GM19463 (cell line): ENCODE measurements at regions not wholly inside any gene's neighbourhood (a gene's known extent, or its start where the extent isn't known, plus 50 kb on each side); places are given as distances from the start of the nearest gene placed in this dataset.
"Not testable (repeated sequence)": the region's sequence is repeated elsewhere in the genome, so short reads cannot be mapped to it uniquely, and the experiment has no call there.

Source experiments
- ATAC-seq: cut with Tn5 transposase; IDR thresholded peaks from one replicate; pipeline ENCODE4 v1.9.1; 2021; ENCODE audit warnings: mild to moderate bottlenecking, moderate library complexity; ENCODE audit not compliant: unreplicated experiment

- no peak for ATAC-seq
These were observed 208.3 kb upstream of the NCAM2 start for GRCh38 chr21:20789729-20790500.

GRCh38 chr21:20800106-20800505 is 198.1 kb upstream of the NCAM2 start:
- no peak for ATAC-seq

GRCh38 chr21:20802201-20802600 is 196.0 kb upstream of the NCAM2 start:
- no peak for ATAC-seq

GRCh38 chr21:20802631-20803260 is 195.5 kb upstream of the NCAM2 start:
- no peak for ATAC-seq

GRCh38 chr21:20811702-20812101 is 186.5 kb upstream of the NCAM2 start:
- no peak for ATAC-seq

GRCh38 chr21:20814090-20814489 is 184.1 kb upstream of the NCAM2 start:
- ATAC-seq = no peak

GRCh38 chr21:20822666-20823065 is 175.5 kb upstream of the NCAM2 start:
- ATAC-seq = no peak

GRCh38 chr21:20852866-20853265 is 145.3 kb upstream of the NCAM2 start:
- no peak for ATAC-seq

- ATAC-seq = no peak
These were observed 141.3 kb upstream of the NCAM2 start for GRCh38 chr21:20856926-20857325.

- ATAC-seq = no peak
These were observed 124.0 kb upstream of the NCAM2 start for GRCh38 chr21:20874202-20874601.

- ATAC-seq = no peak
These were observed 122.5 kb upstream of the NCAM2 start for GRCh38 chr21:20875742-20876141.

GRCh38 chr21:20877976-20878375 is 120.2 kb upstream of the NCAM2 start:
- ATAC-seq = no peak

GRCh38 chr21:20882462-20883407 is 115.5 kb upstream of the NCAM2 start:
- ATAC-seq = no peak

- ATAC-seq = no peak
These were observed 114.8 kb upstream of the NCAM2 start for GRCh38 chr21:20883408-20883800.

GRCh38 chr21:20902511-20902910 is 95.7 kb upstream of the NCAM2 start:
- ATAC-seq = no peak

GRCh38 chr21:20902998-20903397 is 95.2 kb upstream of the NCAM2 start:
- no peak for ATAC-seq

- ATAC-seq = not testable (repeated sequence)
These were observed 70.7 kb upstream of the NCAM2 start for GRCh38 chr21:20927555-20927954.

GRCh38 chr21:20942523-20942922 is 55.7 kb upstream of the NCAM2 start:
- ATAC-seq = no peak

- ATAC-seq = no peak
These were observed 54.6 kb upstream of the NCAM2 start for GRCh38 chr21:20943561-20943997.

GRCh38 chr21:20944139-20944538 is 54.1 kb upstream of the NCAM2 start:
- no peak for ATAC-seq

GRCh38 chr21:20946701-20947100 is 51.5 kb upstream of the NCAM2 start:
- no peak for ATAC-seq
